Endothelial cell (in vitro differentiated cells): ENCODE measurements at regions not wholly inside any gene's neighbourhood (a gene's known extent, or its start where the extent isn't known, plus 50 kb on each side); places are given as distances from the start of the nearest gene placed in this dataset.

Source experiments
- DNase-seq: peaks from one replicate; pipeline ENCODE4 v3.0.0; 2021; ENCODE audit warnings: low spot score
- H3K27ac Mint-ChIP-seq: one replicate; pipeline ENCODE4 v1.8.0; 2021; ENCODE audit warnings: mixed read lengths, inconsistent platforms; ENCODE audit not compliant: unreplicated experiment
- H3K27me3 Mint-ChIP-seq: one replicate; pipeline ENCODE4 v1.8.0; 2021; ENCODE audit warnings: mild to moderate bottlenecking, moderate library complexity, mixed read lengths, inconsistent platforms; ENCODE audit not compliant: unreplicated experiment
- H3K36me3 Mint-ChIP-seq: one replicate; pipeline ENCODE4 v1.8.0; 2021; ENCODE audit warnings: mild to moderate bottlenecking, low read depth, mixed read lengths, inconsistent platforms; ENCODE audit not compliant: unreplicated experiment
- H3K4me1 Mint-ChIP-seq: one replicate; pipeline ENCODE4 v1.8.0; 2021; ENCODE audit warnings: mild to moderate bottlenecking, mixed read lengths, inconsistent platforms; ENCODE audit not compliant: unreplicated experiment
- H3K4me3 Mint-ChIP-seq: one replicate; pipeline ENCODE4 v1.8.0; 2021; ENCODE audit warnings: mild to moderate bottlenecking, mixed read lengths, inconsistent platforms; ENCODE audit not compliant: unreplicated experiment
- H3K9me3 Mint-ChIP-seq: one replicate; pipeline ENCODE4 v1.8.0; 2021; ENCODE audit warnings: mixed read lengths, inconsistent platforms; ENCODE audit not compliant: unreplicated experiment
- TF ChIP-seq, protein P1 (sequence below): fragments of 200-600 bp; sonication (generic); IDR thresholded peaks from one replicate; pipeline ENCODE4 v1.5.0; 2021; ENCODE audit warnings: antibody characterized with exemption; ENCODE audit not compliant: unreplicated experiment

DNA sequence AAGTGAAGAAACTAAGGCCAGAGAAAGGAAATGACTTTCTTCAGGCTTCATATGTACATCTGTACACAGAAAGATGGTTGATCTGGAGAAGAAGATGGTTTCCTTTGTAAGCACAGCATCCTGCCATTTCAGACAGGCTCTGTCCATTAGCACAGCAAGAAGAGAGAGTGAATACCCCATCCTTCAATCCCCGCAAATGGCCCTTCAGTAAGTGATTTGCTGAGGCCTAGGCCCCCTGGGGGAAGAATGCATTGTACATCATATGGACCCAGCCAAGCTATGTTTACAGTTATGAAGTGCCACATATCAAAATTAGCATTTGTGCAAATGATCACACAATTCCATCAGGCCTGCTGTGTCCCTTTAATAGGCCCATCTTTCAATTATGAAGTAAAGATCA, 657.4 kb downstream of the BRINP1 start:
- H3K4me3 Mint-ChIP-seq, result no peak overlapping the region
- TF ChIP-seq, protein P1, sequence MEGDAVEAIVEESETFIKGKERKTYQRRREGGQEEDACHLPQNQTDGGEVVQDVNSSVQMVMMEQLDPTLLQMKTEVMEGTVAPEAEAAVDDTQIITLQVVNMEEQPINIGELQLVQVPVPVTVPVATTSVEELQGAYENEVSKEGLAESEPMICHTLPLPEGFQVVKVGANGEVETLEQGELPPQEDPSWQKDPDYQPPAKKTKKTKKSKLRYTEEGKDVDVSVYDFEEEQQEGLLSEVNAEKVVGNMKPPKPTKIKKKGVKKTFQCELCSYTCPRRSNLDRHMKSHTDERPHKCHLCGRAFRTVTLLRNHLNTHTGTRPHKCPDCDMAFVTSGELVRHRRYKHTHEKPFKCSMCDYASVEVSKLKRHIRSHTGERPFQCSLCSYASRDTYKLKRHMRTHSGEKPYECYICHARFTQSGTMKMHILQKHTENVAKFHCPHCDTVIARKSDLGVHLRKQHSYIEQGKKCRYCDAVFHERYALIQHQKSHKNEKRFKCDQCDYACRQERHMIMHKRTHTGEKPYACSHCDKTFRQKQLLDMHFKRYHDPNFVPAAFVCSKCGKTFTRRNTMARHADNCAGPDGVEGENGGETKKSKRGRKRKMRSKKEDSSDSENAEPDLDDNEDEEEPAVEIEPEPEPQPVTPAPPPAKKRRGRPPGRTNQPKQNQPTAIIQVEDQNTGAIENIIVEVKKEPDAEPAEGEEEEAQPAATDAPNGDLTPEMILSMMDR, result no peak
- no peaks in the 10 kb centered on the region for H3K27me3 Mint-ChIP-seq
- no peak overlapping the region for H3K27ac Mint-ChIP-seq
- no peaks in the 10 kb centered on the region for H3K4me1 Mint-ChIP-seq
- no peak for DNase-seq
- H3K9me3 Mint-ChIP-seq, result no peaks in the 10 kb centered on the region
- H3K36me3 Mint-ChIP-seq, result no peaks in the 10 kb centered on the region

DNA sequence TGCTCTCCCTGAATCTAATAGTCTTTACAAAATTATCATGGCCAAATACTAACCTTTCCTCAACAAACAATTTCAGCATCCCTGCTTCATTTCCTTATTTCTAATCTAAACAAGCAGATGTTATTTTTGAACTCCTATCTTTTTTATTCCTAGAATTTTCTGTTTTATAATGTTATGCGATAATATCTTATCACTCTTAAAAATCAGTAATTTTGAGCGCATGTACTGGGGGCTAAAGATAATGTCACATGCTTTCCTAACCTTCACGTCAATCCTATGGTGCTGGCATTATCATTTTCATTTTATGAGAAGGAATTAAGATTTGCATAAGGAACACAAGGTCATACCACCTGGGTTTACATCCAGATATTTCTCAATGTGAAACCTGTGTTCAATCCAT, 648.0 kb downstream of the BRINP1 start:
- DNase-seq, result no peak
- Mint-ChIP-seq H3K27ac (no peak overlapping the region), H3K36me3 (no peaks in the 10 kb centered on the region), H3K4me3 (no peak overlapping the region), H3K9me3 (no peaks in the 10 kb centered on the region), H3K4me1 (no peaks in the 10 kb centered on the region), H3K27me3 (no peaks in the 10 kb centered on the region)
- TF ChIP-seq, protein P1, result no peak

DNA sequence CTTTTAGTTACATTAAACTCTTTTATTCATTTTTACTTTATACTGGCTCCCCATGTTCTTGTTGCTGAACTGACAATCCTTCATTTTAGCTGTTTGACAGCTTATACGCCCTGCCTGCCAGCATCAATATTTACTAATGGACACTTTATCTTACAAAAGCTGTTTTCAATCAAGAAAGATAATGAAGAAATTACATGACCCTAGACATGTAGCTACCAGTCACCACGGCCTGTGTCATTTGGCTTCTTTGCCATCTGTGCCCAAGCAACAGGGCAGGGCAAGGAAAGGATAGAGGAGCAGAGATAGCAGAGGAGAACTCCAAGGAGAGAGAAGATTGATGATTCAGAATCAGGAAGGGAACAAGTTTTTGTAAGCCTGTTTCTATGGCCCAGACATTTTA, 647.3 kb downstream of the BRINP1 start:
- no peak for DNase-seq
- Mint-ChIP-seq H3K27me3 (no peaks in the 10 kb centered on the region), H3K9me3 (no peaks in the 10 kb centered on the region), H3K4me3 (no peak overlapping the region), H3K4me1 (no peaks in the 10 kb centered on the region), H3K27ac (no peak overlapping the region), H3K36me3 (no peaks in the 10 kb centered on the region)
- TF ChIP-seq, protein P1, result no peak

DNA sequence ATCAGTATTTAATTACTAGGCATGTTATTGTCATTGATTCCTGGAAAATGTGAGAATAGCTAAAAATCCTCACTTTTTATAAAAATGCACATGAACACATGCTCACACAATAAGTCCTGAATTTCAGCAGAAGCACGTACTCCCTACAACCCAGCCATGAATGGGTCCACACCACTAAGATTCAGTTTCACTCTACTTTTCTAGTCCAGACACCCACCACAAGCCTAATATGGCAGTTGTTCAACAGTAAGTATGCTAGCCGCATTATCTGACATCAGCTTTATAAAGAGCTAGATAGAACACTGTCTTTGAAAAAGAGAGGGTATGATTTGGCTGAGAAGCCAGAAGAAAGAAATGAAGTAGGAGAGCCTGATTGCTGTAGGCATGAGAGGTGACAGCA, 639.3 kb downstream of the BRINP1 start:
- no peak for DNase-seq
- Mint-ChIP-seq H3K27me3 (peaks cover 1% of the 10 kb centered on the region), H3K4me3 (no peak overlapping the region)

DNA sequence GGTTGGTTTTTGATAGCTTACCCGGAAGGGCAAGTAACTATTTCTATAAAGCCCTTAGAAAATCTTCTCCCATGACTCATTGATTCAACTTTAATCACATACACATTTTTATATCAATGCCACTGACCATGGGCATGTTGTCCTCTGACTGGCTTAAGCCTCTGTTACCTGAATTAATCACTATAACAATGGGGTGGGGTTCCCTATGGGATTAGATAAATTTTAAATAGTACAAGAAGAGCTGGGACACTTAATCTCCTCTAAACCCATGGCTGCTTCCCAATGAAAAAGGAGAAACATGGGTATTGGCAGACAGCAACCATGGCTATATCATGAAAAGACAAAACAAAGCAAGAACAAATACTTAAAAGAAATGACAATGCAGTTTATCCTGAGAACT, 636.2 kb downstream of the BRINP1 start:
- no peaks in the 10 kb centered on the region for H3K4me1 Mint-ChIP-seq
- H3K36me3 Mint-ChIP-seq, result peaks cover 10% of the 10 kb centered on the region
- H3K9me3 Mint-ChIP-seq, result peaks cover 9% of the 10 kb centered on the region
- no peak overlapping the region for H3K27ac Mint-ChIP-seq
- TF ChIP-seq, protein P1, result no peak
- peaks cover 3% of the 10 kb centered on the region for H3K27me3 Mint-ChIP-seq
- DNase-seq, result no peak
- no peak overlapping the region for H3K4me3 Mint-ChIP-seq

More for the DNA sequence above, 639.3 kb downstream of the BRINP1 start:
- H3K27ac Mint-ChIP-seq, result no peak overlapping the region
- H3K9me3 Mint-ChIP-seq, result no peaks in the 10 kb centered on the region
- TF ChIP-seq, protein P1, result no peak
- no peaks in the 10 kb centered on the region for H3K4me1 Mint-ChIP-seq
- H3K36me3 Mint-ChIP-seq, result peaks cover 4% of the 10 kb centered on the region
